ENCODE measurements at regions not wholly inside any gene's neighbourhood (a gene's known extent, or its start where the extent isn't known, plus 50 kb on each side); places are given as distances from the start of the nearest gene placed in this dataset.

GRCh38 chr3:153972862-153973261, 148.3 kb upstream of the ARHGEF26 start:
- H3K36me3 ChIP-seq, result no peaks in the 10 kb centered on the region
- no peak for TF ChIP-seq CTCF (IDR thresholded peaks at IDR 0.05)
- H3K4me3 ChIP-seq, result no peak overlapping the region
- DNase-seq (no peak), ATAC-seq (no peak)
- H3K27me3 ChIP-seq (ENCODE audit: low read depth), result no peaks in the 10 kb centered on the region
- no peaks in the 10 kb centered on the region for H3K9me3 ChIP-seq
- no peak overlapping the region for H3K27ac ChIP-seq
- no peaks in the 10 kb centered on the region for H3K4me1 ChIP-seq
- intact Hi-C loops (cut with DNase I), result no loop called here

- Histone ChIP-seq H3K27ac (no peak overlapping the region), H3K9me3 (no peaks in the 10 kb centered on the region), H3K36me3 (no peaks in the 10 kb centered on the region), H3K4me1 (no peaks in the 10 kb centered on the region), H3K27me3 (ENCODE audit: low read depth) (no peaks in the 10 kb centered on the region), H3K4me3 (no peak overlapping the region)
- DNase-seq (no peak), ATAC-seq (no peak)
- no peak for TF ChIP-seq CTCF (IDR thresholded peaks at IDR 0.05)
- intact Hi-C loops (cut with DNase I), result no loop called here
Observed at GRCh38 chr3:153973722-153974265, 147.4 kb upstream of the ARHGEF26 start.

- H3K36me3 ChIP-seq, result no peaks in the 10 kb centered on the region
- no peaks in the 10 kb centered on the region for H3K9me3 ChIP-seq
- TF ChIP-seq CTCF (IDR thresholded peaks at IDR 0.05), result no peak
- H3K27ac ChIP-seq, result no peak overlapping the region
- no peak for DNase-seq
- ATAC-seq, result no peak
- H3K4me3 ChIP-seq, result no peak overlapping the region
- intact Hi-C loops (cut with DNase I), result no loop called here
- H3K4me1 ChIP-seq, result no peaks in the 10 kb centered on the region
- no peaks in the 10 kb centered on the region for H3K27me3 ChIP-seq (ENCODE audit: low read depth)
Observed at GRCh38 chr3:153974614-153975013, 146.6 kb upstream of the ARHGEF26 start.

GRCh38 chr3:153976891-153977554, 144.2 kb upstream of the ARHGEF26 start:
- ATAC-seq, result no peak
- H3K36me3 ChIP-seq, result no peaks in the 10 kb centered on the region
- TF ChIP-seq CTCF (IDR thresholded peaks at IDR 0.05), result no peak
- DNase-seq, result no peak
- H3K27ac ChIP-seq, result no peak overlapping the region
- intact Hi-C loops (cut with DNase I), result no loop called here
- H3K4me1 ChIP-seq, result no peaks in the 10 kb centered on the region
- no peak overlapping the region for H3K4me3 ChIP-seq
- H3K27me3 ChIP-seq (ENCODE audit: low read depth), result no peaks in the 10 kb centered on the region
- no peaks in the 10 kb centered on the region for H3K9me3 ChIP-seq

- intact Hi-C loops (cut with DNase I), result no loop called here
- ATAC-seq (no peak), DNase-seq (no peak)
Observed at GRCh38 chr3:153978006-153978405, 143.2 kb upstream of the ARHGEF26 start.

More at GRCh38 chr3:153978006-153978405, 143.2 kb upstream of the ARHGEF26 start:
- H3K9me3 ChIP-seq, result no peaks in the 10 kb centered on the region
- no peak overlapping the region for H3K27ac ChIP-seq
- H3K4me1 ChIP-seq, result no peaks in the 10 kb centered on the region
- no peaks in the 10 kb centered on the region for H3K27me3 ChIP-seq (ENCODE audit: low read depth)
- no peaks in the 10 kb centered on the region for H3K36me3 ChIP-seq
- TF ChIP-seq CTCF (IDR thresholded peaks at IDR 0.05), result no peak
- no peak overlapping the region for H3K4me3 ChIP-seq
